CD14-positive monocyte (primary cell): ENCODE measurements at regions not wholly inside any gene's neighbourhood (a gene's known extent, or its start where the extent isn't known, plus 50 kb on each side); places are given as distances from the start of the nearest gene placed in this dataset.

Experiments used
- DNase-seq, 3 donors: peaks; one replicate each; pipeline ENCODE4 v3.0.0-alpha.2; 2011 to 2022
- H2AFZ ChIP-seq: 2 replicates; pipeline ENCODE4 v1.6.0; 2012; ENCODE audit warnings: mild to moderate bottlenecking, low read depth, low read length, inconsistent platforms; ENCODE audit not compliant: insufficient read depth, poor library complexity, severe bottlenecking
- H3K27ac ChIP-seq, 2 donors: 1 replicate in 1 of 2; 2 replicates in 1 of 2; pipeline ENCODE4 v1.5.1; 2012 to 2013; ENCODE audit warnings: low read length in 2 of 2, control low read depth in 1 of 2, inconsistent platforms in 1 of 2, low read depth in 1 of 2, mild to moderate bottlenecking in 1 of 2
- H3K27me3 ChIP-seq, 2 donors: one replicate each; pipeline versions ENCODE4 v1.6.0 to v1.6.1; 2011 to 2013; ENCODE audit warnings: low read length in 2 of 2; ENCODE audit not compliant: control insufficient read depth in 2 of 2, insufficient read depth in 2 of 2
- H3K36me3 ChIP-seq, 2 donors: replicated peaks in 1 of 2; 1 replicate in 1 of 2; 2 replicates in 1 of 2; pipeline versions ENCODE4 v1.5.1 to v1.6.1; 2012 to 2013; ENCODE audit warnings: low read length in 2 of 2, control low read depth in 1 of 2, inconsistent platforms in 1 of 2, mild to moderate bottlenecking in 1 of 2; ENCODE audit not compliant: insufficient read depth in 2 of 2, control insufficient read depth in 1 of 2
- H3K4me1 ChIP-seq, 2 donors: 1 replicate in 1 of 2; 2 replicates in 1 of 2; pipeline versions ENCODE4 v1.5.1 to v1.6.1; 2012 to 2013; ENCODE audit warnings: low read length in 2 of 2, control low read depth in 1 of 2, inconsistent platforms in 1 of 2, mild to moderate bottlenecking in 1 of 2, moderate library complexity in 1 of 2; ENCODE audit not compliant: insufficient read depth in 2 of 2, control insufficient read depth in 1 of 2
- H3K4me2 ChIP-seq: replicated peaks from 2 replicates; pipeline ENCODE3; 2012; ENCODE audit warnings: low read length, moderate library complexity, mild to moderate bottlenecking; ENCODE audit not compliant: poor library complexity, severe bottlenecking; ENCODE audit errors: extremely low read depth
- H3K4me3 ChIP-seq, 3 experiments: fragments of 200-600 bp in 1 of 3; sonication (generic) in 1 of 3; replicated peaks in 1 of 3; 1 replicate in 2 of 3; 2 replicates in 1 of 3; pipeline ENCODE4 v1.5.1; 2011 to 2013; ENCODE audit warnings: low read length in 3 of 3, mild to moderate bottlenecking in 3 of 3, control low read depth in 2 of 3, low read depth in 2 of 3, inconsistent platforms in 1 of 3, moderate library complexity in 1 of 3
- H3K79me2 ChIP-seq: 2 replicates; pipeline ENCODE4 v1.6.0; 2012; ENCODE audit warnings: mild to moderate bottlenecking, control low read depth, inconsistent platforms, low read length, moderate library complexity; ENCODE audit not compliant: insufficient read depth
- H3K9ac ChIP-seq: 2 replicates; pipeline ENCODE4 v1.6.0; 2017; ENCODE audit warnings: low read length, mild to moderate bottlenecking; ENCODE audit not compliant: insufficient read depth, poor library complexity, severe bottlenecking
- H3K9me3 ChIP-seq, 2 donors: replicated peaks in 1 of 2; 1 replicate in 1 of 2; 2 replicates in 1 of 2; pipeline versions ENCODE4 v1.5.1 to v1.6.1; 2012 to 2013; ENCODE audit warnings: low read length in 2 of 2, control low read depth in 1 of 2; ENCODE audit not compliant: control insufficient read depth in 1 of 2, insufficient read depth in 1 of 2
- H4K20me1 ChIP-seq: 2 replicates; pipeline ENCODE4 v1.6.0; 2012; ENCODE audit warnings: mild to moderate bottlenecking, low read length, control low read depth, moderate library complexity; ENCODE audit not compliant: insufficient read depth
- H3K27ac Mint-ChIP-seq, 7 donors: one replicate each; pipeline ENCODE4 v1.8.0; 2020; ENCODE audit warnings: mild to moderate bottlenecking in 7 of 7, mixed read lengths in 7 of 7, moderate library complexity in 6 of 7, inconsistent platforms in 2 of 7
- H3K27me3 Mint-ChIP-seq, 3 donors: one replicate each; pipeline ENCODE4 v1.8.0; 2021 to 2022; ENCODE audit warnings: low read depth in 3 of 3, mild to moderate bottlenecking in 3 of 3, mixed read lengths in 3 of 3, moderate library complexity in 3 of 3, inconsistent platforms in 1 of 3
- H3K36me3 Mint-ChIP-seq, 2 donors: one replicate each; pipeline ENCODE4 v1.8.0; 2020; ENCODE audit warnings: mixed read lengths in 2 of 2, inconsistent platforms in 1 of 2, mild to moderate bottlenecking in 1 of 2
- H3K4me1 Mint-ChIP-seq: one replicate; pipeline ENCODE4 v1.8.0; 2020; ENCODE audit warnings: mild to moderate bottlenecking, mixed read lengths
- H3K4me3 Mint-ChIP-seq, 2 donors: one replicate each; pipeline ENCODE4 v1.8.0; 2020; ENCODE audit warnings: mild to moderate bottlenecking in 2 of 2, mixed read lengths in 2 of 2, moderate library complexity in 1 of 2
- H3K9me3 Mint-ChIP-seq, 7 donors: one replicate each; pipeline ENCODE4 v1.8.0; 2020 to 2022; ENCODE audit warnings: mixed read lengths in 7 of 7, mild to moderate bottlenecking in 6 of 7, moderate library complexity in 6 of 7, inconsistent platforms in 2 of 7
- whole genome bisulfite sequencing: methylation state at CpG from one replicate; pipeline ENCODE4 v1.1.5; 2013; ENCODE audit warnings: missing lambda C conversion rate; ENCODE audit not compliant: insufficient coverage; 5-methylcytosine and 5-hydroxymethylcytosine counted together
- intact Hi-C, 2 donors: fragments of 100-400 bp; cut with micrococcal nuclease; formaldehyde crosslinking; loops; one replicate each; pipeline versions ENCODE4 v1.15.0 to v1.15.1; 2023
- TF ChIP-seq, protein P1 (sequence below): fragments of 200-600 bp; IDR thresholded peaks from one replicate; pipeline ENCODE4 v1.8.0; 2022; ENCODE audit warnings: antibody characterized with exemption, mild to moderate bottlenecking

DNA sequence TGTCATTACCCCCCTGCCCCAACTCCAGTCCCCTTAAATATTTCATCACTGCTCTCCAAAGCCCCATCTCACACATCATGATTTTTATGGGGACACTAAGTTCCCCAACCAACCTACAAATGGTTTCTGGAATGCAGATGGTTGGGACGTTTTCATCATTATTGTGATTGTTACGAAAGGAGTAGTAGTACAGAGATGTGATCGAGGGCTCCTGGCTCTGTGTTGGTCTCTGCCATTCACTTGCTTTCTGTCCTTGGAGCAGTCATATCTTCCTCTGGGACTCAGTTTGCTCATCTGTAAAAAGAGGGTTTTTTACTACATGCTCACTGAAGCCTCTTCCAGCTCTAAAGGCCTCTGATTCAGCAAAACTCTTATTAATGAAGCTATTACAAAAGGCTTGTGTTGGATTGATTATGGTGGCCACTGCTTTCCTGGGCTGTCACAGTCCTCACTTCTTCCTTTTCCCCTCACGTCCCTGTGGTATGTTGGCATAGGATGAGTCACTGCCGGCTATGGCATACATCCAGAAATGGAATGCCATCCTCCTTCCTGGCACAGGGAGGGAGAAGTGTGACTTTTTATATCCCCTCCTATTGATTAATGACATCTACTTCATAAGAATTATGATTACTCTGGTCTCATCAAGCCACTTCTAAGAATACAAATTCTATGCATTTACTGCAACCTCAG, 593.7 kb downstream of the METTL15 start:
- H2AFZ ChIP-seq, result no peak overlapping the region
- no peaks in the 10 kb centered on the region for H3K9me3 ChIP-seq
- no peaks in the 10 kb centered on the region for H3K4me1 ChIP-seq
- H3K27ac ChIP-seq, result no peak overlapping the region
- no peaks in the 10 kb centered on the region for H3K36me3 Mint-ChIP-seq
- H3K4me3 ChIP-seq, result no peak overlapping the region
- H3K4me1 Mint-ChIP-seq, result no peaks in the 10 kb centered on the region
- H3K9me3 Mint-ChIP-seq, result no peaks in the 10 kb centered on the region
- H3K27ac Mint-ChIP-seq, result no peak overlapping the region
- no peaks in the 10 kb centered on the region for H3K27me3 ChIP-seq
- DNase-seq, result no peak
- no peaks in the 10 kb centered on the region for H3K79me2 ChIP-seq
- H3K4me2 ChIP-seq, result no peak overlapping the region
- H3K4me3 Mint-ChIP-seq, result no peak overlapping the region
- no peaks in the 10 kb centered on the region for H4K20me1 ChIP-seq
- TF ChIP-seq, protein P1, sequence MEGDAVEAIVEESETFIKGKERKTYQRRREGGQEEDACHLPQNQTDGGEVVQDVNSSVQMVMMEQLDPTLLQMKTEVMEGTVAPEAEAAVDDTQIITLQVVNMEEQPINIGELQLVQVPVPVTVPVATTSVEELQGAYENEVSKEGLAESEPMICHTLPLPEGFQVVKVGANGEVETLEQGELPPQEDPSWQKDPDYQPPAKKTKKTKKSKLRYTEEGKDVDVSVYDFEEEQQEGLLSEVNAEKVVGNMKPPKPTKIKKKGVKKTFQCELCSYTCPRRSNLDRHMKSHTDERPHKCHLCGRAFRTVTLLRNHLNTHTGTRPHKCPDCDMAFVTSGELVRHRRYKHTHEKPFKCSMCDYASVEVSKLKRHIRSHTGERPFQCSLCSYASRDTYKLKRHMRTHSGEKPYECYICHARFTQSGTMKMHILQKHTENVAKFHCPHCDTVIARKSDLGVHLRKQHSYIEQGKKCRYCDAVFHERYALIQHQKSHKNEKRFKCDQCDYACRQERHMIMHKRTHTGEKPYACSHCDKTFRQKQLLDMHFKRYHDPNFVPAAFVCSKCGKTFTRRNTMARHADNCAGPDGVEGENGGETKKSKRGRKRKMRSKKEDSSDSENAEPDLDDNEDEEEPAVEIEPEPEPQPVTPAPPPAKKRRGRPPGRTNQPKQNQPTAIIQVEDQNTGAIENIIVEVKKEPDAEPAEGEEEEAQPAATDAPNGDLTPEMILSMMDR, result no peak
- peaks cover 0 to 4% (median 3%) of the 10 kb centered on the region in 3 donors for H3K27me3 Mint-ChIP-seq
- intact Hi-C loops, result no loop called here
- no peaks in the 10 kb centered on the region for H3K36me3 ChIP-seq
- H3K9ac ChIP-seq, result no peak overlapping the region
- 100% methylated on average over 2 of the region's 5 CpGs for WGBS

DNA sequence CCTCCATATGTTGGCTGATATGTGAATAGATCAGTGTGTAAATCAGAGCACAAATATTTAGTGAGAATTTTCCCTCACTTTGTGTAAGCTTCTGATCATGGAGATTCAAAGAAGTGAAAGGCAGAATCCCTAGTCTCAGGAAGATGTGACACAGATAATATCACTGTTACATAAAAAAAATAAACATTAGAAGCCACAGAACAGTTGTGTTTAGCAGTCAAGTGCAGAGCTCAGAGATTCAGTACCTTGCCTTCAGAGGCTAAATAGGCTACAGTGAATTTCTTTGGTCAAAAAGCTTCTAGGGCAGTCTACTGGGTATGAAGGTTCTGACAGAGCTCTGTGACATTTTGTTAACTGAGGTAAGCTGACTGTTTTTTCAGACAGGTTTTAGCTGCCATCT, 591.5 kb downstream of the METTL15 start:
- Histone ChIP-seq H3K4me2 (no peak overlapping the region), H3K4me3 (no peak overlapping the region), H3K36me3 (no peaks in the 10 kb centered on the region), H2AFZ (no peak overlapping the region), H3K9me3 (no peaks in the 10 kb centered on the region), H4K20me1 (no peaks in the 10 kb centered on the region), H3K79me2 (no peaks in the 10 kb centered on the region), H3K4me1 (no peaks in the 10 kb centered on the region), H3K27me3 (no peaks in the 10 kb centered on the region), H3K27ac (no peak overlapping the region), H3K9ac (no peak overlapping the region)
- intact Hi-C loops, result no loop called here
- Mint-ChIP-seq H3K4me1 (no peaks in the 10 kb centered on the region), H3K36me3 (no peaks in the 10 kb centered on the region), H3K9me3 (no peaks in the 10 kb centered on the region), H3K27me3 (peaks cover 0 to 4% (median 3%) of the 10 kb centered on the region in 3 donors), H3K27ac (no peak overlapping the region), H3K4me3 (no peak overlapping the region)
- DNase-seq, result no peak
- TF ChIP-seq, protein P1, result no peak
